ENCODE measurements at regions not wholly inside any gene's neighbourhood (a gene's known extent, or its start where the extent isn't known, plus 50 kb on each side); places are given as distances from the start of the nearest gene placed in this dataset.

- Histone ChIP-seq H3K4me2 (ENCODE audit: insufficient read depth, insufficient read length, low read length) (no peak overlapping the region), H4K5ac (ENCODE audit: insufficient read length, low read depth, low read length) (no peak overlapping the region), H3K27ac (ENCODE audit: insufficient read length, low read depth, low read length) (no peak overlapping the region), H3K79me1 (ENCODE audit: insufficient read depth, low read depth, low read length, poor library complexity, severe bottlenecking) (no peaks in the 10 kb centered on the region), H3K56ac (ENCODE audit: insufficient read length, low read depth, low read length) (no peak overlapping the region), H3T11ph (ENCODE audit: low read length) (no peak overlapping the region), H2BK120ac (ENCODE audit: low read depth, low read length, poor library complexity, severe bottlenecking) (no peak overlapping the region), H3K9me3 (ENCODE audit: control insufficient read depth, low read depth, low read length) (no peaks in the 10 kb centered on the region), H3K4ac (ENCODE audit: low read depth, low read length) (no peak overlapping the region), H3K79me2 (ENCODE audit: insufficient read depth, low read length) (no peaks in the 10 kb centered on the region), H3K23me2 (ENCODE audit: insufficient read length, low read depth, low read length, poor library complexity, severe bottlenecking) (no peaks in the 10 kb centered on the region), H2BK5ac (ENCODE audit: insufficient read length, low read length) (no peak overlapping the region), H3K27me3 (ENCODE audit: insufficient read depth, low read length) (no peaks in the 10 kb centered on the region), H2BK12ac (ENCODE audit: insufficient read length, low read depth, low read length) (no peak overlapping the region), H4K20me1 (ENCODE audit: control insufficient read depth, insufficient read depth, insufficient read length) (no peaks in the 10 kb centered on the region), H2AK5ac (ENCODE audit: insufficient read length, low read length) (no peak overlapping the region), H4K8ac (replicated peaks; ENCODE audit: insufficient read length, low read depth, low read length) (no peak overlapping the region), H2AFZ (ENCODE audit: low read length) (no peak overlapping the region), H4K91ac (ENCODE audit: insufficient read length, low read depth, low read length) (no peak overlapping the region), H3K18ac (ENCODE audit: insufficient read length, low read depth, low read length) (no peak overlapping the region), H2BK15ac (ENCODE audit: low read depth, low read length) (no peak overlapping the region), H2BK20ac (ENCODE audit: low read depth, low read length, poor library complexity, severe bottlenecking) (no peak overlapping the region), H3K9ac (ENCODE audit: extremely low read depth, insufficient read length, low read length) (no peak overlapping the region), H3K14ac (ENCODE audit: insufficient read depth, low read length) (no peak overlapping the region), H3K23ac (ENCODE audit: insufficient read length, low read depth, low read length) (no peak overlapping the region), H3K4me1 (ENCODE audit: insufficient read depth, low read length) (no peaks in the 10 kb centered on the region)
- no peak for DNase-seq
- H3K27me3 Mint-ChIP-seq (ENCODE audit: low read depth), result no peaks in the 10 kb centered on the region
- H3K36me3 Mint-ChIP-seq (ENCODE audit: insufficient read depth in 1 of 3, low read depth in 3 of 3), result peaks cover 3 to 10% (median 8%) of the 10 kb centered on the region in 3 experiments; a peak in 5 of 7 replicates
- peaks cover 3 to 8% of the 10 kb centered on the region in 2 experiments; a peak in 2 of 4 replicates for H3K4me1 Mint-ChIP-seq
- H3K9me3 Mint-ChIP-seq, result peaks cover 10 to 11% of the 10 kb centered on the region in 2 experiments; a peak in 4 of 5 replicates
- no CpG with 5 or more reads among the region's 3 CpGs for WGBS (ENCODE audit: extremely low coverage, insufficient read length, low lambda C conversion rate)
- no peak overlapping the region for H3K4me3 Mint-ChIP-seq
- no peak overlapping the region for H3K27ac Mint-ChIP-seq
- no peak for TF ChIP-seq CTCF (conservative IDR thresholded peaks at IDR 0.05)
Observed at GRCh38 chr4:133014473-133015135, 134.5 kb upstream of the PCDH10 start.
